Left lung (tissue), 4 donors: ENCODE measurements at regions not wholly inside any gene's neighbourhood (a gene's known extent, or its start where the extent isn't known, plus 50 kb on each side); places are given as distances from the start of the nearest gene placed in this dataset.

ENCODE experiments used
- ATAC-seq: fragments of 200-7000 bp; cut with Tn5 transposase; one replicate; pipeline ENCODE4 v1.9.1; 2020; ENCODE audit warnings: moderate library complexity
- DNase-seq, 4 donors: peaks; one replicate each; pipeline ENCODE4 v3.0.0-alpha.2; 2013 to 2020
- H3K27ac ChIP-seq, 2 donors: fragments of 200-600 bp; sonication (generic) in 1 of 2; one replicate each; pipeline versions ENCODE4 v1.5.0 to v1.8.0; 2020 to 2021
- H3K27me3 ChIP-seq, 2 donors: fragments of 200-600 bp; sonication (generic) in 1 of 2; one replicate each; pipeline versions ENCODE4 v1.5.0 to v1.8.0; 2020 to 2021
- H3K36me3 ChIP-seq, 2 donors: fragments of 200-600 bp; sonication (generic) in 1 of 2; one replicate each; pipeline versions ENCODE4 v1.5.0 to v1.8.0; 2020 to 2021
- H3K4me1 ChIP-seq, 2 donors: fragments of 200-600 bp; one replicate each; pipeline ENCODE4 v1.8.0; 2021
- H3K4me3 ChIP-seq, 2 donors: fragments of 200-600 bp; sonication (generic) in 1 of 2; one replicate each; pipeline versions ENCODE4 v1.5.0 to v1.8.0; 2020 to 2021; ENCODE audit warnings: mild to moderate bottlenecking in 1 of 2
- H3K9me3 ChIP-seq, 2 donors: fragments of 200-600 bp; sonication (generic) in 1 of 2; one replicate each; pipeline versions ENCODE4 v1.5.0 to v1.8.0; 2020 to 2021
- CTCF ChIP-seq, 2 donors: fragments of 200-600 bp; sonication (generic) in 1 of 2; IDR thresholded peaks; one replicate each; pipeline versions ENCODE4 v1.5.0 to v1.8.0; 2021; ENCODE audit warnings: antibody characterized with exemption in 2 of 2
- intact Hi-C, 2 donors: fragments of 100-400 bp; cut with DNase I; formaldehyde crosslinking; loops; one replicate each; pipeline versions ENCODE4 v1.11.2 to v1.14.2; 2022
- donor health status: DM: no; HTN: yes; CAD: no.
- donor health status: DM: no; HTN: no; CAD: no.

GRCh38 chr6:3939368-3939958 lies 90.3 kb downstream of the FAM50B start:
- Histone ChIP-seq H3K4me3 (no peak overlapping the region), H3K4me1 (no peaks in the 10 kb centered on the region), H3K27ac (no peak overlapping the region), H3K9me3 (no peaks in the 10 kb centered on the region), H3K36me3 (no peaks in the 10 kb centered on the region), H3K27me3 (peaks cover 0 to 14% of the 10 kb centered on the region in 2 donors)
- intact Hi-C loops, result no loop called here
- TF ChIP-seq CTCF (IDR thresholded peaks at IDR 0.05), result no peak
- no peak for DNase-seq
- no peak for ATAC-seq

- H3K9me3 ChIP-seq, result no peaks in the 10 kb centered on the region
- H3K27me3 ChIP-seq, result peaks cover 0 to 14% of the 10 kb centered on the region in 2 donors
- no peaks in the 10 kb centered on the region for H3K36me3 ChIP-seq
- DNase-seq (peak in 1 of 4 donors; percentile 17), ATAC-seq (peak; percentile 66)
- H3K4me1 ChIP-seq, result no peaks in the 10 kb centered on the region
- H3K4me3 ChIP-seq, result no peak overlapping the region
- intact Hi-C loops, result no loop called here
- TF ChIP-seq CTCF (IDR thresholded peaks at IDR 0.05), result no peak
- no peak overlapping the region for H3K27ac ChIP-seq
Measured at GRCh38 chr6:3939964-3940363, 90.8 kb downstream of the FAM50B start.

GRCh38 chr6:3940703-3941102 lies 91.5 kb downstream of the FAM50B start:
- Histone ChIP-seq H3K27ac (no peak overlapping the region), H3K4me3 (no peak overlapping the region), H3K9me3 (no peaks in the 10 kb centered on the region), H3K27me3 (peaks cover 0 to 21% of the 10 kb centered on the region in 2 donors), H3K4me1 (no peaks in the 10 kb centered on the region), H3K36me3 (no peaks in the 10 kb centered on the region)
- DNase-seq (no peak), ATAC-seq (no peak)
- intact Hi-C loops, result no loop called here
- TF ChIP-seq CTCF (IDR thresholded peaks at IDR 0.05), result no peak

- ATAC-seq, result no peak
- Histone ChIP-seq H3K27ac (no peak overlapping the region), H3K4me3 (no peak overlapping the region), H3K9me3 (no peaks in the 10 kb centered on the region), H3K27me3 (peaks cover 0 to 22% of the 10 kb centered on the region in 2 donors), H3K36me3 (no peaks in the 10 kb centered on the region), H3K4me1 (no peaks in the 10 kb centered on the region)
- intact Hi-C loops, result no loop called here
- DNase-seq, result peak in 2 of 4 donors; percentile 13 to 32
- no peak for TF ChIP-seq CTCF (IDR thresholded peaks at IDR 0.05)
Measured at GRCh38 chr6:3943331-3943765, 94.2 kb downstream of the FAM50B start.

GRCh38 chr6:3944246-3944645 lies 95.1 kb downstream of the FAM50B start:
- intact Hi-C loops, result no loop called here
- DNase-seq, result no peak
- TF ChIP-seq CTCF (IDR thresholded peaks at IDR 0.05), result no peak

More at GRCh38 chr6:3944246-3944645, 95.1 kb downstream of the FAM50B start:
- no peak for ATAC-seq
- Histone ChIP-seq H3K27me3 (peaks cover 0 to 22% of the 10 kb centered on the region in 2 donors), H3K27ac (no peak overlapping the region), H3K4me3 (no peak overlapping the region), H3K9me3 (no peaks in the 10 kb centered on the region), H3K36me3 (no peaks in the 10 kb centered on the region), H3K4me1 (no peaks in the 10 kb centered on the region)
